GM18502 (cell line): ENCODE measurements at regions not wholly inside any gene's neighbourhood (a gene's known extent, or its start where the extent isn't known, plus 50 kb on each side); places are given as distances from the start of the nearest gene placed in this dataset.
"Not testable (repeated sequence)": the region's sequence is repeated elsewhere in the genome, so short reads cannot be mapped to it uniquely, and the experiment has no call there.

ENCODE experiments used
- ATAC-seq: cut with Tn5 transposase; IDR thresholded peaks from one replicate; pipeline ENCODE4 v1.9.1; 2021; ENCODE audit warnings: mild to moderate bottlenecking; ENCODE audit not compliant: unreplicated experiment, poor library complexity

DNA sequence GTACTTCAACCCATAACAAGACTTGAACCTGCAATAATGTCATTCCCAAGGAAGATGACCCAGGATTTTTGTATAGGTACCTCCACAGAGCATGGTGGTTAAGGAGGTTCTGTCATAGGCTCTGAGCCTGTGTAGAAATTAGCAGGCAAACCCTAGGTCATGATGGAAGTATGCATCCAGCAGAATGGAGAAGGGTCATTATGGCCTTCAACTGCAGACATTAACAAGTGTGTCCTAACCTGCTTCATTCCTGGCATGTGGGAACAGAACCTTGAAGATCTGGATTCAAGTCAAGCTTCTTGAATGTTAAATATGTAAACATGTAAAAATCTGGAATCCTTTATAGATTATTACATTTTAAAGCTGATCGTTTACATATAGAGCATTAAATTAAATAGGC is 116.2 kb upstream of the SLC38A4 start:
- no peak for ATAC-seq

DNA sequence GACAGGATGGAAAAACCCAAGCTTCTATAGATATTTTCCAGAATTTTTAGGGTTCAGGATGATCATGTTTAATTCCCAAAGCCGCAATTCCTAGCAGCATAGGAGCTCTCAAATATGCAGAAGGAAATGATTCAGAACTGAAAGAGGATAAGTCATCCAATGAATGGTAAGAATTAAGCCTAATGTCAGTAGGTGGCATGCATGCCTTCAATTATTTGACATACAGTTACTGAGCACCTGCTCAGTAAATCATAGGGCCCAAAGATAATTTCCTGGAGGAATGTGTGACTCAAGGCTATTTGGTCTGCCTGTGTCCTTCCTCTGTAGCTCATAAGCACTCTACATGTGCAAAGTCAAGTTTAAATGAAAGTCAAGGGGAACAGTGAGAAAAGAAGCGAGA is 116.8 kb upstream of the SLC38A4 start:
- ATAC-seq, result no peak

DNA sequence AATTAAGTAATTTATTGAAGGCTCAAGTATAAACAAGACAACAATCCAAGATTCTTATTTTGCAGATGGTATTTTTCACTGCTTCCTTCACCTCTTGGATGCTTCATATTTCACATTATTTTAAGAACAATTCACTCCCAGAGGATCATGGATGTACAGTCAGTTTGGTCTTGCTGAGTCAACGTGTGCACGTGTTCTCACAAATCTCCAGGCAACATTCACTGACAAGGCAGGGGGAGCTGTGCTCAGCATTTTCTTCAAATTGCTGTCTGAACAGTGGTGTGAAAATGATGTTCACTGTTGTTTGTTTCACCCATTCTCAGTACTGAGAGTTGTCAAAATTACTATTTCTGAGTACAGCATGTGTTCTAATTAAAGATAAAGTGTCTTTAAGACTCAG is 118.3 kb upstream of the SLC38A4 start:
- no peak for ATAC-seq

DNA sequence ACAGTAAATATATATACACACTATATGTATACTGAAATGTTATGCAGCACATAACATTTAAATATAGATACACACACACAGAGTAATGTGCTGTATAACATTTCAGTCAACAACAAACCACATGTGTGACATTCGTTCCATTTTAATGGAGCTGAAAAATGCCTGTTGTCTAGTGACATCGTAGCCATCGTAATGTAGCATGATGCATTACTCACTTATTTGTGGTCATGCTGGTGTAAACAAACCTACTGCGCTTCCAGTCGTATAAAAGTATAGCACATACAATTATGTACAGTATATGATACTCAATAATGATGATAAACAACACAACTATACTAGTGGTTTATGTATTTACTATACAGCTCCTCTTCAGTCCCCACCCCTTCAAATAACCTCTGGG is 119.0 kb upstream of the SLC38A4 start:
- no peak for ATAC-seq

DNA sequence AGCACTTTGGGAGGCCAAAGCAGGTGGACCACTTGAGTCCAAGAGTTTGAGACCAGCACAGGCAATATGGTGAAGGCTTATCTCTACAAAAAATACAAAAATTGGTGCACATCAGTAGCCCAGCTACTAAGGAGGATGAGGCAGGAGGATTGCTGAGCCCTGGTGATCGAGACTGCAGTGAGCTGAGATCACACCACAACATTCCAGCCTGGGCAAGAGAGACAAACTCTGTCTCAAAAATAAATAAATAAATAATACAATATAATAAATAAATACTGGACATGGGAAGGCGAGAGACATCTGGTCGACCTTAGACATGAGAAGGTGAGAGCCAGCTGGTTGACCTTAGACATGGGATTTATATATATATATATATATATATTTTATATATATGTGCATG is 119.8 kb upstream of the SLC38A4 start:
- ATAC-seq, result no peak

DNA sequence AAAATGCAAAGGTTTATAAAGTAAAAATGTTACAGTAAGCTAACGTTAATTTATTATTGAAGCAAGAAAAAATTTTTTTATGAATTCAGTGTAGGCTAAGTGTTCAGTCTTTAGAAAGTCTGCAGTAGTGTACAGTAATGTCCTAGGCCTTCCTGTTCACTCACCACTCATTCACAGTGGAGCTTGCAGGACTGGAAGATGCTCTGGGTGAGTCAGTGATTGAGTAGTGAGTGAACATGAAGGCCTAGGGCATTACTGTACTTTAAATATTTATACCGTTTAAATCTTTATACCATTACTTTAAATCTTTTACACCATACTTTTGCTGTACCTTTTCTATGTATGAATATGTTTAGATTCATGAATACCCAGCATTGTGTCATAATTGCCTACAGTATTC is 120.3 kb upstream of the SLC38A4 start:
- no peak for ATAC-seq

DNA sequence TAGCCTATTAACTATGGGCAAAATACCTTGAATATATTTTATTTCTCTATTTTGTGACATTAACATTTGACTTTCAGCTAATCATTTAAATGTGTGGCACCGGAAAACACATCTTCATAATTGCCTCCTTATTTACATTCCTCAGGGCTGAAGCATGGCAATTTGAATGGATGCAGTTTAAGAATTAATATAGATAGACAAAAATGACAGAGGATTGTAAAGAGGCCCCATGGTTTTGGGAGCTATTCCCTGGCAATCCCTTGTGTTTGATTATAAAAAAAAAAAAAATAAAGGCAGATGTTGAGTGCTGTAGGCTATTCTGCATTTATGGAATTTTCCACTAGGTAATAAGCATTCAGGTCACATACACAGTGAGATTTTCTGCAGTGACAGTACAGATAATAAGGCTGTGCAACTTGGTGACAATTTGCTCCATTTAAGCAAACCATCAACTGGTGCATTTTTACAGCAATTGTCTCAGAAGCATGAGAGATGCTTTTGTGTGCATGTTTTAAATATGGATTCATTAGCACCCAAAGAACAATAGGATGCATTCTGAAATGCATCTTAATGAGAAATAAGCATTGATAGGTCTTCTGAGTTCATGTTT is 123.2 kb upstream of the SLC38A4 start:
- ATAC-seq, result no peak

DNA sequence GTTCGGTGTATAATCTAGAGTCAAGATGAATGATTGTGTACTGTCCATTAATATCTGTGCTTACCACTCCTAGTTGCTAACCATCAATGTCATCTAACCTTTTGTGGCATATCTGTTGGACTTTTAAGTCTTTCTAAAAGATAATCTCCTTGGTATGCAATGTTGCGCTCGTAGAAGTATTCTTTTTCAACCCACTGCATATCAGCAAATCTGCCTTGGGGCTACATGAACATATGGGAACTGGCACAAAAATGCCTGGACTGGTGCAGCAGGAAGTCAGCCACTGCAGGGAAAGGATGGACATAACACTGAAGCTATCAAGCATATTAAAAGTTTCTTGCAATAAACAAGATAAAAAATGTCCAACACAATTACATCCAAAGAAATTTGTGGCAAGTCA is 124.3 kb upstream of the SLC38A4 start:
- no peak for ATAC-seq

DNA sequence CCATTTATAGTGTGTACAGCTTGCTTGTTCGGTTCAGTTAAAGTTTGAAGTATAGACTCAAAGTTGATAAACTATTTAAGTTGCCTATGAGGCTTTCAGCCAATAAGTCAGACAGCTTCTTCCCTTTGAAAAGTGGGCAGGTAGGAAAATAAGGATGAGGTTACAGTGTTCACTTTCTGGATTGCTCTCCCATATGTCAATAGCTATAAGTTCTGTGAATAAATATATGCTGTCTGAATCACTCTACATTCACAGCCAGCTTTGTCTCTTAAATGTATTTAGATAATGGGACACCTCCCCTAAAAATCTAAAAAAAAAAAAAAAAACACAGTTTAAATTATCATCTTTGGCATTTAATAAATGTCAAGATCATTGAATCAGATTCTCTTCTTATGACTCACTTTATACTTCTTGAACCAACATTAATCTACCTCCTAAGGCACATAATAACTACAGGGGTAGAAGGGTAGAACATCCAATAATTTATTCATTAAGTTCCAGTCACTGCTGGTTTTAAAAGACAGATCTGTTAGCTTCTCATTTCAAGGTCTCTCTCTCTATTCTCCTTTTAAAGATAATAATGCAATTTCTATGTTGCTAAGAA is 126.4 kb upstream of the PCED1B start:
- no peak for ATAC-seq

DNA sequence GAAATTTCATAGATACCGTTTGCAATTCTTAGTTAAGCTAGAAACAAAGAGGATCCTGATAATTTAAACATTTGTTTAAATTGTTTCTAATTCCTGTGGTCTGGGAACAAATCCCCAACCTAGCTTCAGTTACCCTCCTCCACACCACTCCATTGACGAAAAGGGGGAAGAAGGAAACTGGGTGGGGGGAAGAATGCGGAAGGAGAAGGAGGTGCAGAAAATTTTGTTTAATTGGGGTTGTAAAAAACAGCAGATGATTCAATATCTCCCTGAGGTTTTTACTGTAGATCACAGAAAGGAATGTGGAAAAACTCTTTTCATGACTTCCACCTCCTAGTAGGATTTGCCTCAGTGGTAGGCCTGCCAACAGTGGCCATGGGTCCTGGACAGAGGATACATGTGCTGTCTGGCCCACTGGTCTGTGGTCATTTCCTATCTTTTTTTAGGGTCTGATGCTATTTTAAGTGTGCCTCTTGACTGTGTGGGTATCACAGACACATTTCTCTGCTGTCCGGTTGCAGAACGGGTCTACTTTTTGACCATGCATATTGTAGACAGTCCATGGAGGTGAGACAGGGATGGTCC is 122.9 kb upstream of the PCED1B start:
- no peak for ATAC-seq

DNA sequence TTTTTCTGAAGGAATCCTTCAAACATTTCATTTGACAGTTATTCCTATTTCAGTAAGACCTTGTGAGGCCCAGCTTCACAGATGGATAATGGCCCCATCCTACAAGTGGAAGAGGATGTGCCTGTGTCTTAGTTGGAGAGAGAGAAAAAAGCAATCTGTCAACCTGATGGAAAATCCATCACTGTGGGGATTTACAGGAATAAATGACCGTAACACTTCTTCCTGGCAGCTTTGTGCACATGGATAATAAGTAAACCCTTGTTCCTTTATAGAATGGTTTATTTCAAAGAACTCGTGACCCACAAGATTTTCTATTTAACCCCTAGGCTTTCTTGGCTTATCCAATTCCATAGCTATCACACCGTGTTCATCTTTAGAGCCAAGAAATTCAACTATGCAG is 121.4 kb upstream of the PCED1B start:
- ATAC-seq, result no peak

DNA sequence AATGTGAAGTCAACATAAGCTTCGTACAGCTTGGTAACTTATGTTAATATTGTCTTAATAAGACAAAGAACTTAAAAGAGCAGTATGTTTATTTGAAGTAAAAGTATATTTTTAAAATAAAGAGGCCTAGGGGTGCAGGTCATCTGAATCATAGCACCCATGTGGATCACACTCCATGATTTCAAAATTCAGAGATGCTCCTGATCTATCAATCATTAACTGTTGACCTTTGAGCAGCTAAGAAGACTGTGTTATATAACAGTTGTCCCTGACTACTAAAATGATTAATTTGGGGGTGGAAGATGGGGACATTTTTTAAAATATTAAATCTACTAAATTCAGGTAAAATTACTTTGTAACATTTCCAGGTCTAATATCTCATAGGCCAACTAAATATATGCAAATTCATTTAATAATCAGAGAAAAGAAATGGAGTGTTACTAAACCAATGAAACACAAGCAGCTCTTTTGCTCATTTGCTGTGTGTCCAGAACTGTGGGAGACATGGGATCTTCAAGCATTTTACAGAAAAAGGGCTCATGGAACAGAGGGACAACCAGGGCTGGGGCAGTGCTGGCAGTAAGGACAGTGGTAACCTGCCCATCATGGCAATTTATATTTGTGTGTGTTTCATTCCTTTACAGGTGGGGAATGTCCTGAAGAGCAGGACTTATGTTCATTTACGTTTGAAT is 120.7 kb upstream of the PCED1B start:
- ATAC-seq, result no peak

DNA sequence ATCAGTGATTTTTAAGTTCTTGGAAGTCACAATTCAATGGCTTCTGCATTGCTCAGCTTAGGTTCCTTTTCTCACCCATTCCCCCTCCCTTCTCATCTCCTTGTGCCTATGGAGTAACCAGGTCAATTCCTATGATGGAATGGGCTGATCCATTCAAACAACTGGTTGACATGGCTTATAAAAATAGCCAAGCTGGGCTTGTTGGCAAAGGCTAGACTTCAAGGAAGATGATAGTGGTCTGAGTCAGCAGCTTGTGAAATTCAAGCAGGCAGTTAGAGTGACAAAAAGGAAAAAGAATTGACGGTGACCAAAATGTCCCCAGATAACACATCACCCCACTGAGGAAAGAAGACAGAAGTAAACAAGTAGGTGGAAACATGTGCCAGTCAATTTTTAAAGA is 119.9 kb upstream of the PCED1B start:
- no peak for ATAC-seq

DNA sequence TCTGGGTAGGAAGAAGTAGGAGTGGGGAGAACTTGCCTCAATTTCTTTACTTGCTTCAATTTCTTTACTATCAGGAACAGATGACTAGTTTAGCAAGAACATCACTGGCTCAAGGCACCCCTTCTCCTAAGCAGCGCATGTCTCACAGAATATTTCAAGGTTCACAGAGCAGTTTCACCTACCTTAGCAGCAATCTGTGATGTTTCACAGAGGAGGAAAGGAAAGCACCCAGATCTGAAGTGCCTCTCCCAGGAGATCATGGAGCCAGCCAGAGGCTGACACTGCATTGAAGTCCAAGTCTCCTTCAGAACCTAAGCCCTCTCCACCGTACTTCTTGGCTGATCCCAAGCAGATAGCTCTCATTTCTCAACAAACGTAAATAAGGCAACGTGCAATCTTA is 118.7 kb upstream of the PCED1B start:
- no peak for ATAC-seq

DNA sequence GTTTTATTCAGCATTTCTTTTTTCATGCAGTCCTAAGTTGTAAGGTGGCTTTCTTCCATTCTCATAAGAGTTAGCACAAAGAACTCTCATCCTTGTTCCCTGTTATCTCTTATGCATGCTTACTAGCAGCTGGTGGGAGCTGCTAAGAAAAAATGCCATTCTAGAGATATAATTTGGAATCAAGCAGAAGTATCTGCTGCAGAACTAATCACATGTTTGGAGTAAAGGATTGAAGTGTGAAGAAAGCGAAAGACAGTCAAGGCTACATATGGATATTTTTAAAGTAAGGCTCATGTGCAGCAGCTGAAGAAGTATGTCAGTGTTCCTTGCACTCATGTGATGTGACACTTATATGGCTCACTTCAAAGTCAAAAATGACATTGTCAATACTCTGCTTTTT is 116.2 kb upstream of the PCED1B start:
- ATAC-seq, result no peak

DNA sequence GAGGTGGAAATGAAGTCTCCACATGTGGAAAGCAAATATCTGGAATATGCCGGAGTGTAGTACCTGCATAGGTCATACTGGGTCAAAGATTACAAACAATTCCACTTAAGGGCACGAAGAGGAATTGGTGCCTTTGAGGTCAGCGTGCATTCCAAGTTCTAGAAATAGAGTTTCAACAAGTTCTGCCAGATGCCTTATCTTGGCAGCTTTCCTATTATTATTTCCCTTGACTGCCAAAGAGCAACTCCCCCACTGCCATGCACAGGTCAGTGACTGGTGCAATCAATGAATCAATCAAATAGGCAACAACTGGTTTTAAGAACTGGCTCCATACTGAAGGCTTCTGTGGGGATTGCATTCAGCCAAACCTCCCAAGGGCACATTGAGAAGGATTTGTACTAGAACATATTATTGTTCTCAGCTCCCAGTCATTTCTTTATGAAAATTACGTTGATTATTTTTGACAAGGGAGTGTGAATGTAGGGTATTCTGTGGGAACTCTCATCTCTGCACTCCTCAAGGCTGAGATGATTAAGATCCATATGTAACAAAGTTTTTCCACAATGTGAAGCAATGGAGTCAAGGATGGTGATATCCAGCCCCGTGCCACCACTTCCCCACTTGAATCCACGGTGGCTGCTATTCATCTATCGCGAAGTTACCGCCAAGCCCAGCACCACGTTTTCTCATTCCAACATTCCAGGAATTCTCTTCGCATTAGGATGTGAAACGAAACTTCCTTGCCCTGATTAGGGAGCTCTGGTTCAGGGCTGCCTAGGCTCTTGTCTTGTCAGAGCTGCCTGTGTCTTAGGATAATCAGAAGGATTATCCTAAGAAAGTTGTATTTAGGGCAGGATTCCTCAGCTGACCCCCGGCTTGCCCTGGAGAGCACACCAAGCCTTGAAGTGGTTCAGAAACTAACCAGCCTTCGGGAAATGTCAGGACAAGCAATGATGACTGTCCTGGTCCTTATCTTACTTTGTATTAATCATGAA is 115.1 kb upstream of the PCED1B start:
- ATAC-seq, result no peak

DNA sequence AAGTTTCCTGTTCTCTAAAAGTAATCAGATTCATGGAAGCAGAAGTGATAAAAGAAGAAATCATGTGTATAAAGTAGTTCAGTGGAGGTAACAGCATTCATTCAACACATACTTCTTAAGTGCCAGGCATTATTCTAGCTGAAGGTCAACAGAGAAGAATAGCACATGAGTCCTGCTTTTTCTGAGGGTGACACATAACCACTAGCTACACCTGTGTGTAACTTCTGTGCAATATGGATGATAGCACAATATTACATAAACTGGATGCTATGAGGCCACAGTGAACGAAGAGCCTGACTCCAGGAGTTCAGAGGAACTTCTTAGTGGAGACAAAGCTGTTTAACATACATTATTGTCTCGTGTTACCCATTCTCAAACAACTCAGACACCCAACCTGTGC is 114.3 kb upstream of the PCED1B start:
- ATAC-seq, result no peak

DNA sequence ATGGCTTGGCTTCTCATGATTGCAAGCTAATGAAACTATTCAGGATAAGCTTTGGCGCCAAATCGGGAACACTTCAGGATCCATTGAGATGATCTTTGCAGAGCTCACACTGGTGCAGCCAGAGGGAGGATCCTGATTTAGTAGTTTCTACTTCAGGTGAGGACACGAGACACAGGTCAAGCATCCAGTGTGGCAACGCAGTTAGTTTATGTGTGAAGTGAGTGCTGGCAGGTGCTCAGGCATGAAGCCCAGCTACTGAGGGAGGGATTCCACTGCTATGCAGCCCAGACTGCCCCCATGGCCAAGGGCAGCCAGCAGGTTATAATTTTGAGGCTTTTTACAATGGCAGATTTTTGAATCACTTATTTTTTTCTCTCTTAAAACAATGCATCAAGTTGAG is 113.5 kb upstream of the PCED1B start:
- no peak for ATAC-seq

DNA sequence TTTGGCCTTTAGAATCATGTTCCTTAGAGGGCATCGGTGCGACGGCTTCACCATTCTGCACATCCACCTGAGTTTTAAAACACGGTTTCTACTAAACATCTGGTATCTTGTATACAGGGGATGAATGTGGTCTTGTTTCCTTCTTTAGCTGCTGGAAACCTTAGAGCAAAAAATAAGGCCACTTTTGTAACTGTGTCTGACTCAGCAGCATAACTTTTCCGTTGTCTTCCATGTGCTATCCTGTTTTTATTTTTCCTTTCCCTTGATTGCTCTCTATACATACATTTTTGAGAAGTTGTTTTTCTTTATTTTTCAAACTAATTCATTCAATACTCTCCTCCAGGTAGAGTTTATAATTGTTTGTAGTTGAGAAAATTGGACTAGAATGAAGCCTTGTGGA is 108.8 kb upstream of the PCED1B start:
- no peak for ATAC-seq

DNA sequence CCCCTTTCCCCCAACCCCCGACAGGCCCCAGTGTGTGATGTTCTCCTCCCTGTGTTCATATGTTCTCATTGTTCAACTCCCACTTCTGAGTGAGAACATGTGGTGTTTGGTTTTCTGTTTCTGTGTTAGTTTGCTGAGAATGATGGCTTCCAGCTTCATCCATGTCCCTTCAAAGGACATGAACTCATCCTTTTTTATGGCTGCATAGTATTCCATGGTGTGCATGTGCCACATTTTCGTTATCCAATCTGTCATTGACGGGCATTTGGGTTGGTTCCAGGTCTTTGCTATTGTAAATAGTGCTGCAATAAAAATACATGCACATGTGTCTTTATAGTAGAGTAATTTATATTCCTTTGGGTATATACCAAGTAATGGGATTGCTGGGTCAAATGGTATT is 105.5 kb upstream of the PCED1B start:
- not testable (repeated sequence) for ATAC-seq
